ENCODE measurements at regions not wholly inside any gene's neighbourhood (a gene's known extent, or its start where the extent isn't known, plus 50 kb on each side); places are given as distances from the start of the nearest gene placed in this dataset.
"Not testable (repeated sequence)": the region's sequence is repeated elsewhere in the genome, so short reads cannot be mapped to it uniquely, and the experiment has no call there.

- not testable (repeated sequence) for DNase-seq (ENCODE audit: low spot score)
Measured at GRCh38 chr3:198147993-198148392, 188.0 kb downstream of the LMLN start.

- not testable (repeated sequence) for DNase-seq (ENCODE audit: low spot score)
Measured at GRCh38 chr3:198149904-198150303, 189.9 kb downstream of the LMLN start.

GRCh38 chr3:198151867-198152266 is 191.8 kb downstream of the LMLN start:
- not testable (repeated sequence) for DNase-seq (ENCODE audit: low spot score)

- not testable (repeated sequence) for DNase-seq (ENCODE audit: low spot score)
Measured at GRCh38 chr3:198155771-198156170, 195.8 kb downstream of the LMLN start.

GRCh38 chr3:198157231-198157868 is 197.3 kb downstream of the LMLN start:
- DNase-seq (ENCODE audit: low spot score): not testable (repeated sequence)

GRCh38 chr3:198158007-198158406 is 198.0 kb downstream of the LMLN start:
- not testable (repeated sequence) for DNase-seq (ENCODE audit: low spot score)

GRCh38 chr3:198167339-198168039 is 207.5 kb downstream of the LMLN start:
- peak; percentile 2 for DNase-seq (ENCODE audit: low spot score)

- not testable (repeated sequence) for DNase-seq (ENCODE audit: low spot score)
Measured at GRCh38 chr3:198170781-198171180, 210.8 kb downstream of the LMLN start.

- DNase-seq (ENCODE audit: low spot score): not testable (repeated sequence)
Measured at GRCh38 chr3:198173080-198173479, 213.1 kb downstream of the LMLN start.

GRCh38 chr3:198173929-198174574 is 214.0 kb downstream of the LMLN start:
- DNase-seq (ENCODE audit: low spot score): not testable (repeated sequence)
